GM23338 (cell line): ENCODE measurements at regions not wholly inside any gene's neighbourhood (a gene's known extent, or its start where the extent isn't known, plus 50 kb on each side); places are given as distances from the start of the nearest gene placed in this dataset.

Experiments
- ATAC-seq: fragments of 200-7000 bp; cut with Tn5 transposase; 3 replicates; pipeline ENCODE4 v1.9.1; 2020
- DNase-seq: peaks from one replicate; pipeline ENCODE4 v3.0.0-alpha.2; 2015; ENCODE audit warnings: low spot score
- H2AFZ ChIP-seq: fragments of 200-600 bp; sonication (generic); 2 replicates; pipeline ENCODE4 v1.8.0; 2016; ENCODE audit warnings: antibody characterized with exemption, mild to moderate bottlenecking, moderate library complexity
- H3F3A ChIP-seq: fragments of 200-600 bp; sonication (generic); replicated peaks from 2 replicates; pipeline ENCODE4 v1.8.0; 2017; ENCODE audit warnings: antibody characterized with exemption, mixed run types, low read depth
- H3K27ac ChIP-seq: fragments of 200-600 bp; sonication (generic); 2 replicates; pipeline ENCODE4 v1.6.1; 2016; ENCODE audit warnings: low read depth
- H3K27me3 ChIP-seq: fragments of 200-600 bp; sonication (generic); 2 replicates; pipeline ENCODE4 v1.8.0; 2016; ENCODE audit warnings: mild to moderate bottlenecking, mixed run types, moderate library complexity; ENCODE audit not compliant: insufficient read depth
- H3K36me3 ChIP-seq: fragments of 200-600 bp; sonication (generic); 2 replicates; pipeline ENCODE4 v1.8.0; 2016; ENCODE audit warnings: mild to moderate bottlenecking; ENCODE audit not compliant: insufficient read depth
- H3K4me1 ChIP-seq: fragments of 200-600 bp; sonication (generic); 2 replicates; pipeline ENCODE4 v1.8.0; 2016; ENCODE audit warnings: mild to moderate bottlenecking, moderate library complexity; ENCODE audit not compliant: insufficient read depth
- H3K4me2 ChIP-seq: fragments of 200-600 bp; sonication (generic); 2 replicates; pipeline ENCODE4 v1.7.1; 2017; ENCODE audit warnings: mixed run types
- H3K4me3 ChIP-seq: fragments of 200-600 bp; sonication (generic); 2 replicates; pipeline ENCODE4 v1.6.1; 2016; ENCODE audit warnings: mixed run types
- H3K79me2 ChIP-seq: fragments of 200-600 bp; sonication (generic); replicated peaks from 2 replicates; pipeline ENCODE4 v1.8.0; 2017; ENCODE audit warnings: mild to moderate bottlenecking; ENCODE audit not compliant: insufficient read depth
- H3K9me2 ChIP-seq: fragments of 200-600 bp; sonication (generic); 2 replicates; pipeline ENCODE4 v1.8.0; 2017; ENCODE audit not compliant: insufficient read depth
- H4K20me1 ChIP-seq: fragments of 200-600 bp; sonication (generic); replicated peaks from 2 replicates; pipeline ENCODE4 v1.8.0; 2017; ENCODE audit warnings: mild to moderate bottlenecking; ENCODE audit not compliant: insufficient read depth
- H3K27ac Mint-ChIP-seq: 2 replicates; pipeline ENCODE4 v1.8.0; 2020; ENCODE audit warnings: inconsistent platforms, mild to moderate bottlenecking, moderate library complexity, mixed read lengths
- H3K27me3 Mint-ChIP-seq: 3 replicates; pipeline ENCODE4 v1.8.0; 2022; ENCODE audit warnings: low read depth, mild to moderate bottlenecking, moderate library complexity, mixed read lengths, inconsistent platforms; ENCODE audit not compliant: insufficient read depth, poor library complexity
- H3K36me3 Mint-ChIP-seq: 3 replicates; pipeline ENCODE4 v1.8.0; 2021; ENCODE audit warnings: low read depth, mild to moderate bottlenecking, inconsistent platforms, moderate library complexity, mixed read lengths
- H3K4me1 Mint-ChIP-seq: 3 replicates; pipeline ENCODE4 v1.8.0; 2020; ENCODE audit warnings: mild to moderate bottlenecking, inconsistent platforms, mixed read lengths
- H3K4me3 Mint-ChIP-seq: 3 replicates; pipeline ENCODE4 v1.8.0; 2021; ENCODE audit warnings: moderate library complexity, mild to moderate bottlenecking, inconsistent platforms, mixed read lengths
- H3K9me3 Mint-ChIP-seq: 3 replicates; pipeline ENCODE4 v1.8.0; 2020; ENCODE audit warnings: moderate library complexity, mild to moderate bottlenecking, inconsistent platforms, mixed read lengths
- CREB1 ChIP-seq: fragments of 250-450 bp; sonication (Bioruptor Pico); IDR thresholded peaks from 2 replicates; pipeline ENCODE4 v1.5.0; 2020; ENCODE audit warnings: low read depth, mild to moderate bottlenecking, moderate library complexity
- EZH2 ChIP-seq: fragments of 200-600 bp; sonication (generic); IDR thresholded peaks from one replicate; pipeline ENCODE4 v1.8.0; 2017; ENCODE audit warnings: antibody characterized with exemption, mild to moderate bottlenecking, low read depth; ENCODE audit not compliant: unreplicated experiment
- EZH2phosphoT487 ChIP-seq: fragments of 200-600 bp; sonication (generic); IDR thresholded peaks from one replicate; pipeline ENCODE4 v1.8.1; 2018; ENCODE audit warnings: antibody characterized with exemption; ENCODE audit not compliant: unreplicated experiment
- JUNB ChIP-seq: IDR thresholded peaks from one replicate; pipeline ENCODE4 v1.6.1; 2016; ENCODE audit warnings: antibody characterized with exemption; ENCODE audit not compliant: unreplicated experiment
- NANOG ChIP-seq: IDR thresholded peaks from 2 replicates; pipeline ENCODE4 v1.6.1; 2016; ENCODE audit warnings: antibody characterized with exemption, borderline replicate concordance
- POLR2AphosphoS5 ChIP-seq: IDR thresholded peaks from 2 replicates; pipeline ENCODE4 v1.6.1; 2016; ENCODE audit warnings: antibody characterized with exemption, low read depth
- STAT1 ChIP-seq: IDR thresholded peaks from one replicate; pipeline ENCODE4 v1.6.1; 2016; ENCODE audit warnings: antibody characterized with exemption; ENCODE audit not compliant: unreplicated experiment
- ZNF331 ChIP-seq: fragments of 250-450 bp; sonication (Bioruptor Pico); IDR thresholded peaks from 2 replicates; pipeline ENCODE4 v1.5.0; 2020; ENCODE audit warnings: low read depth, mild to moderate bottlenecking, moderate library complexity
- TF ChIP-seq, protein P1 (sequence below): IDR thresholded peaks from one replicate; pipeline ENCODE4 v1.6.1; 2018; ENCODE audit warnings: antibody characterized with exemption; ENCODE audit not compliant: unreplicated experiment
- TF ChIP-seq, protein P2 (sequence below), 2 experiments: fragments of 200-600 bp in 1 of 2; sonication (generic) in 1 of 2; conservative IDR thresholded peaks; 2 replicates each; pipeline versions ENCODE4 v1.5.1 to v1.6.1; 2016 to 2017; ENCODE audit warnings: antibody characterized with exemption in 2 of 2, low read depth in 2 of 2, mild to moderate bottlenecking in 2 of 2, moderate library complexity in 1 of 2
- TF ChIP-seq, protein P3 (sequence below): IDR thresholded peaks from 2 replicates; pipeline ENCODE4 v1.6.1; 2016; ENCODE audit warnings: antibody characterized with exemption

GRCh38 chr1:13943055-13943454, 243.1 kb downstream of the PRDM2 start (continued):
- TF ChIP-seq, protein P1, sequence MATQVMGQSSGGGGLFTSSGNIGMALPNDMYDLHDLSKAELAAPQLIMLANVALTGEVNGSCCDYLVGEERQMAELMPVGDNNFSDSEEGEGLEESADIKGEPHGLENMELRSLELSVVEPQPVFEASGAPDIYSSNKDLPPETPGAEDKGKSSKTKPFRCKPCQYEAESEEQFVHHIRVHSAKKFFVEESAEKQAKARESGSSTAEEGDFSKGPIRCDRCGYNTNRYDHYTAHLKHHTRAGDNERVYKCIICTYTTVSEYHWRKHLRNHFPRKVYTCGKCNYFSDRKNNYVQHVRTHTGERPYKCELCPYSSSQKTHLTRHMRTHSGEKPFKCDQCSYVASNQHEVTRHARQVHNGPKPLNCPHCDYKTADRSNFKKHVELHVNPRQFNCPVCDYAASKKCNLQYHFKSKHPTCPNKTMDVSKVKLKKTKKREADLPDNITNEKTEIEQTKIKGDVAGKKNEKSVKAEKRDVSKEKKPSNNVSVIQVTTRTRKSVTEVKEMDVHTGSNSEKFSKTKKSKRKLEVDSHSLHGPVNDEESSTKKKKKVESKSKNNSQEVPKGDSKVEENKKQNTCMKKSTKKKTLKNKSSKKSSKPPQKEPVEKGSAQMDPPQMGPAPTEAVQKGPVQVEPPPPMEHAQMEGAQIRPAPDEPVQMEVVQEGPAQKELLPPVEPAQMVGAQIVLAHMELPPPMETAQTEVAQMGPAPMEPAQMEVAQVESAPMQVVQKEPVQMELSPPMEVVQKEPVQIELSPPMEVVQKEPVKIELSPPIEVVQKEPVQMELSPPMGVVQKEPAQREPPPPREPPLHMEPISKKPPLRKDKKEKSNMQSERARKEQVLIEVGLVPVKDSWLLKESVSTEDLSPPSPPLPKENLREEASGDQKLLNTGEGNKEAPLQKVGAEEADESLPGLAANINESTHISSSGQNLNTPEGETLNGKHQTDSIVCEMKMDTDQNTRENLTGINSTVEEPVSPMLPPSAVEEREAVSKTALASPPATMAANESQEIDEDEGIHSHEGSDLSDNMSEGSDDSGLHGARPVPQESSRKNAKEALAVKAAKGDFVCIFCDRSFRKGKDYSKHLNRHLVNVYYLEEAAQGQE = no peak
- TF ChIP-seq EZH2phosphoT487 (no peak), POLR2AphosphoS5 (no peak), ZNF331 (CRISPR knock-in tag) (no peak), EZH2 (no peak)

DNA sequence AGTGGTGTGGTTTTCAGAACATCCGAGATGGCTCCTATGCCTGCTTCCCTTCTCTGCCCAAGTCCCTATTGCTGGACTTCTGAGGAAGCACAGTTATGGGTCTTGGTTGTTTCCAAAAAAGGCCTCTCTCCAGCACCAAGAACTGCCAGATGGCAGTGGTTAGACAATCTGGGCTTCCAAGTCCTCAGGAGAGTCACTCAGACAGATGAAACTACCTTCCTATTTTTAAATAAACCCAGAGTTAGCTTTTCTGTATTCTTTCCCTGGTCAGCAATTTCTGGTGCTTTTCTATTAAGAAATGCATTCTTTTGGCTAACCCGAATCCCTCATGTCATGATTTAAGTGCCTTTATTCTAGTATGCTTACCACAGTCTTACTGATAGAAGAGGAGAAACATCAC, 245.9 kb downstream of the PRDM2 start:
- H3K27ac ChIP-seq = no peak overlapping the region
- Mint-ChIP-seq H3K27me3 (no peaks in the 10 kb centered on the region), H3K27ac (no peak overlapping the region), H3K36me3 (no peaks in the 10 kb centered on the region), H3K4me1 (no peaks in the 10 kb centered on the region), H3K9me3 (peaks cover 20% of the 10 kb centered on the region), H3K4me3 (no peak overlapping the region)
- H3K36me3 ChIP-seq = no peaks in the 10 kb centered on the region
- no peaks in the 10 kb centered on the region for H3F3A ChIP-seq
- H3K4me2 ChIP-seq = no peak overlapping the region
- no peaks in the 10 kb centered on the region for H3K4me1 ChIP-seq
- H3K4me3 ChIP-seq = no peak overlapping the region
- ATAC-seq (no peak), DNase-seq (no peak)
- H3K79me2 ChIP-seq = no peaks in the 10 kb centered on the region
- no peaks in the 10 kb centered on the region for H3K9me2 ChIP-seq
- H3K27me3 ChIP-seq = no peaks in the 10 kb centered on the region
- no peaks in the 10 kb centered on the region for H4K20me1 ChIP-seq
- no peak overlapping the region for H2AFZ ChIP-seq
- TF ChIP-seq, protein P2, sequence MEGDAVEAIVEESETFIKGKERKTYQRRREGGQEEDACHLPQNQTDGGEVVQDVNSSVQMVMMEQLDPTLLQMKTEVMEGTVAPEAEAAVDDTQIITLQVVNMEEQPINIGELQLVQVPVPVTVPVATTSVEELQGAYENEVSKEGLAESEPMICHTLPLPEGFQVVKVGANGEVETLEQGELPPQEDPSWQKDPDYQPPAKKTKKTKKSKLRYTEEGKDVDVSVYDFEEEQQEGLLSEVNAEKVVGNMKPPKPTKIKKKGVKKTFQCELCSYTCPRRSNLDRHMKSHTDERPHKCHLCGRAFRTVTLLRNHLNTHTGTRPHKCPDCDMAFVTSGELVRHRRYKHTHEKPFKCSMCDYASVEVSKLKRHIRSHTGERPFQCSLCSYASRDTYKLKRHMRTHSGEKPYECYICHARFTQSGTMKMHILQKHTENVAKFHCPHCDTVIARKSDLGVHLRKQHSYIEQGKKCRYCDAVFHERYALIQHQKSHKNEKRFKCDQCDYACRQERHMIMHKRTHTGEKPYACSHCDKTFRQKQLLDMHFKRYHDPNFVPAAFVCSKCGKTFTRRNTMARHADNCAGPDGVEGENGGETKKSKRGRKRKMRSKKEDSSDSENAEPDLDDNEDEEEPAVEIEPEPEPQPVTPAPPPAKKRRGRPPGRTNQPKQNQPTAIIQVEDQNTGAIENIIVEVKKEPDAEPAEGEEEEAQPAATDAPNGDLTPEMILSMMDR (conservative IDR thresholded peaks at IDR 0.05; ENCODE audit: low read depth in 2 of 2) = no peak
- TF ChIP-seq POLR2AphosphoS5 (no peak), CREB1 (CRISPR knock-in tag) (no peak), EZH2phosphoT487 (no peak), EZH2 (no peak), ZNF331 (CRISPR knock-in tag) (no peak), STAT1 (no peak), NANOG (no peak), JUNB (no peak)
- TF ChIP-seq, protein P3, sequence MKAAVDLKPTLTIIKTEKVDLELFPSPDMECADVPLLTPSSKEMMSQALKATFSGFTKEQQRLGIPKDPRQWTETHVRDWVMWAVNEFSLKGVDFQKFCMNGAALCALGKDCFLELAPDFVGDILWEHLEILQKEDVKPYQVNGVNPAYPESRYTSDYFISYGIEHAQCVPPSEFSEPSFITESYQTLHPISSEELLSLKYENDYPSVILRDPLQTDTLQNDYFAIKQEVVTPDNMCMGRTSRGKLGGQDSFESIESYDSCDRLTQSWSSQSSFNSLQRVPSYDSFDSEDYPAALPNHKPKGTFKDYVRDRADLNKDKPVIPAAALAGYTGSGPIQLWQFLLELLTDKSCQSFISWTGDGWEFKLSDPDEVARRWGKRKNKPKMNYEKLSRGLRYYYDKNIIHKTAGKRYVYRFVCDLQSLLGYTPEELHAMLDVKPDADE = no peak
- TF ChIP-seq, protein P1 = no peak
